GM19452 (cell line): ENCODE measurements at regions not wholly inside any gene's neighbourhood (a gene's known extent, or its start where the extent isn't known, plus 50 kb on each side); places are given as distances from the start of the nearest gene placed in this dataset.
"Not testable (repeated sequence)": the region's sequence is repeated elsewhere in the genome, so short reads cannot be mapped to it uniquely, and the experiment has no call there.

ENCODE experiments used
- ATAC-seq: cut with Tn5 transposase; IDR thresholded peaks from one replicate; pipeline ENCODE4 v1.9.1; 2021; ENCODE audit not compliant: unreplicated experiment

- ATAC-seq = no peak
These were observed 193.0 kb downstream of the TXNL1 start for GRCh38 chr18:56445422-56445821.

DNA sequence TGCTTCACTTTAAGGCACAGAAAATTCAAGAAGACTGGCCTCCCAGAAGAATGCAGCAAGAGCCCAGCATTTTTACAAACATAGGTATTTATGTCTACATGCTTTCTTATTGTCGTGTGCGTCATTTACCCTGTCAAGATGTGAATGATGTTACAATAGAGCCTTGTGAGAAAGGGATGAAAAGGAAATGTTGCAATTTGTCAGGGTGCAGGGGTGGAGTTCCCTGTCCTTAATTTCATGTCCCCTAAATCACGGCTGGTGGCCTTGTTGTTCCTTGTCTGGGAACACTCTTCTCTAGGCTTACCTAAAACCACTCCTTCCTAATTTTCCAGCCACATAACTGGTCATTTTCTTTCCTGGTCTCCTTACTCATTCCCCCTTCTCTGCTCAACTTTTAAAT, 194.2 kb downstream of the TXNL1 start:
- no peak for ATAC-seq

DNA sequence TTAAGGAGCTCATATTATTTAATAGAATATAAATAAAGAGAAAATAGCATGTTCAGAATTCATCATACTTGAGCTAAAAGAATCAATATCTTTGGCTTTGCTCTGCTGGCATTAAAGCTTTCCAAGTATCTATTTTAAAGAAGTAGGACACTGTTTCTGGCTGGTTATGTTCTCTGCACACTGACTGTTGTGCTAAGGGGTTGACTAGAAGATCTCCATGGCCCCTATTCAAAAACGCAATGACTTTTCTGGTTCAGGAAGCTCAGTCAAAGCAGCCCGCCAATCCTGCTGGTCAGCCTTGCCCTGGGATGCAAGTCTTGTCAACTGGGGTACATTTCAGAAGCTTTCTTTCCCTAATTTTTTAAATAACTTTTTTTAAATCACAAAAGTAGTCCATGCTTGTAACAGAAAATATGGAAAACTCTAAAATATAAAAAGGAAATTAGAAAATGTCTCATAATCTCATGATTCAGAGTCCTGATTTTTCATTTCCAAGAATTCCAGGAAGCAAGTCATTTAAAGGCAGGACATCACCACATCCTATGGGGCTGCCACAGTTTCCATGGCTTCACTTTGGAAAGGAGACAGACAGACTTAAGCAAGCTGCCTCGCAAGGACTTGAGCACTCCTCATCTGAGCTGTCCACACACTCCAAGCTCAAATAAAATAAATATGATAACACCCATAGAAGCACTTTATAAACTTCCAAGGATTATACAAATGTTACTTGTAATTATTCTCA, 195.1 kb downstream of the TXNL1 start:
- ATAC-seq = no peak

GRCh38 chr18:56438480-56438879, 199.9 kb downstream of the TXNL1 start:
- ATAC-seq = not testable (repeated sequence)

DNA sequence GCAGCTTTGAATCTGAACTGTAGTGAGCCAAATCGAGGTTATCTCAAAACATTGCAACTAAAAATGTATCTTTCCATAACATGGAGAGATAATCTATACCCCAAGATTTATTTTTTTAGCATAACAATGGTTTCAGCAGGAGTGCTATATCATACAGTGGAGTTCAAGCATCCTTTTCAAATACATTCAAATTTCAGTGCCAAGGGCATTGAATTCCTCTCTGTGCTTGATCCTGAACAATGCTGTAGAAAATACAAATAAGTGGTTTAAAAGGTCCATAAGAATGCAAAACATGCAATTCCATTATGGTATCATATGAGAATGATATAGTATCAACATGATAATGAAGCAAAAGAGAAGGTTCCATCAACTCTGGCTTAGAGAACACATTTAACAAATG, 201.7 kb downstream of the TXNL1 start:
- ATAC-seq = no peak

DNA sequence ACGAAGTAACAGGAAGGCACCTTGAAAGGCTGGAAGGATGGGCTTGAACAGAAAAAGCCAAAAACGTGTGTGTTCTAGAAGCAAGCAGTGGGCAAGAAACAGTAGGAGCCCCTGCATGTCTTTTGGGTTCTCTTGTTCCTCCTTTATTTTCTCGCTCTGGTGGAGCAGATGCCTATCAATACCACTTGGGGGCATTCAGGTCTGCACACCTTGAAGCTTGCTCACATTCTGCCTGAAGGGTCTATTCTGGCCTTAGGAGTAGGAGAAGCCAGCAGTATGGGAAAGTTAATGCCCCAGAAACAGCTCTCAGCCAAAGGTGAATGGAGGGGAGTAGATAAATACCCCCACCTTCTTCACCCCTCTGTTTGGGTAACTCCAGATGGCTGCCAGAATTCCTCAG, 204.5 kb downstream of the TXNL1 start:
- ATAC-seq = no peak

- ATAC-seq = no peak
These were observed 206.8 kb downstream of the TXNL1 start for GRCh38 chr18:56431551-56431950.

GRCh38 chr18:56423626-56424025, 214.8 kb downstream of the TXNL1 start:
- ATAC-seq = no peak

- ATAC-seq = no peak
These were observed 216.7 kb downstream of the TXNL1 start for GRCh38 chr18:56421647-56422046.

DNA sequence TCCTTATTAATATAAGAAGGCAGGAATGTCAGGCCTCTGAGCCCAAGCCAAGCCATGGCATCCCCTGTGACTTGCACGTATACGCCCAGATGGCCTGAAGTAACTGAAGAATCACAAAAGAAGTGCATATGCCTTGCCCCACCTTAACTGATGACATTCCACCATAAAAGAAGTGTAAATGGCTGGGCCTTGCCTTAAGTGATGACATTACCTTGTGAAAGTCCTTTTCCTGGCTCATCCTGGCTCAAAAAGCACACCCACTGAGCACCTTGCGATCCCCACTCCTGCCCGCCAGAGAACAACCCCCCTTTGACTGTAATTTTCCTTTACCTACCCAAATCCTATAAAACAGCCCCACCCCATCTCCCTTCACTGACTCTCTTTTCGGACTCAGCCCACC, 217.5 kb downstream of the TXNL1 start:
- not testable (repeated sequence) for ATAC-seq

DNA sequence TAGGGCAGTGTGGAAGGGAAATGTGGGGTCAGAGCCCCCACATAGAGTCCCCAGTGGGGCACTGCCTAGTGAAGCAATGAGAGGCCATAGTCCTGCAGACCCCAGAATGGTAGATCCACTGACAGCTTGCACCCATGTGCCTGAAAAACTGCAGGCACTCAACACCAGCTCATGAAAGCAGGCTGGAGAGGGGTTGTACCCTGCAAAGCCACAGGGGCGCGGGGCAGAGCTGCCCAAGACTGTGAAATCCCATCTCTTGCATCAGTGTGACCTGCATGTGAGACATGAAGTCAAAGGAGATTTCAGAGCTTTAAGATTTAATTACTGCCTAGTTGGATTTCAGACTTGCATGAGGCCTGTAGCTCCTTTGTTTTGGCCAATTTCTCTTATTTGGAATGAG, 224.0 kb downstream of the TXNL1 start:
- no peak for ATAC-seq

GRCh38 chr18:56413862-56414261, 224.5 kb downstream of the TXNL1 start:
- ATAC-seq = no peak

GRCh38 chr18:56412951-56413350, 225.4 kb downstream of the TXNL1 start:
- ATAC-seq = no peak

GRCh38 chr18:56409736-56410135, 228.7 kb downstream of the TXNL1 start:
- no peak for ATAC-seq

DNA sequence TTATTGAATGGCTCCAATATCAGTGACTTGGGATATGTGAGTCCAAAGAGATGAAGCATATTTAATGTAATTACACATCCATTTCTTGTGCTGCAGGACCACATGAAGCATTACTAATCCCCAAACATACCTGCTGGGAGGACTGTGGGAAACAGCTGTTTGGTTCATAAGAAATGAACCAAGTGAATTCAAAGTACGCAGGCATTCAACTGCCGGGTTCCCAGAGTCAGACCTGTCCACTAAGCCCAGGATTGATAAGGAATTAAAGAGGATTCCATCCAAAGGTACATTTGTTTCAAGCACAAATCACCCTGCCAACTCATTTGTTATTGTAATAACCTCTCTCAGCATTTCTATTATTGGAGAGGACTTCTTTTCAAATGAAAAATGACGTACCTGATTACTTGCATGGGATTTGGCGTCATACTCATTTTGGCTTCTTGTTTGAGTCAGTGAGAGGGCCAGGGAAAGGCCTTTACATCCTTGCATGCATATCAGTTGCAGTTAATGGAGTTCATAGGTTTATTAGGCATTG, 230.7 kb downstream of the TXNL1 start:
- ATAC-seq = no peak

DNA sequence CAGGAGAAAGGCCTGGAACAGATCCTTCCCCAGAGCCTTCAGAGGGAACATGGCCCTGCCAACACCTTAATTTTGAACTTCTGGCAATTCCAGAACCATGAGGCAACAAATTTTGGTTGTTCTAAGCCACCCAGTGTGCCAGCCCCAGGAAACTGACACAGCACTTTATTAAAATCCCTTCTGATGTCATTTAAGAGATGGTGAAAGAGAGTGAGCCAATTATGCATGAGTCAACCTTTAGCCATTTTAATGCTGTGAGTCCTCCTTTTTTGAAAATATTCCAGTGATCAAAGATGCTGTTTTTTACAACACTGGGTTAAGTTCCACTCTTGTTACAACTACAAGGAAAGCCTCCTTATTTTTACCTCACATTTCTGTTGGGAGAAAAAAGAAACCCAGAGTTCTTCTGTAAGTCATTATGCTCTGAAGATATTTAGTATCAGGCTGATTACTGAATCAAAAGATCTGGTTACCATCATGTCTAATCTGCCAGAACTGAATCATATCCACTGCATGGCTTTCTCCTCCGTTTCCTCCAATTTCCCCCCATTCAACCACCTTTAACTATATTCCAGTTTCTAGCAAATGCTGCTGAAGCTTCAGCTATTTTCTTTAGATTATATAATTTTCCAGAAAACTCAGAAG, 235.4 kb downstream of the TXNL1 start:
- ATAC-seq = no peak

GRCh38 chr18:56393870-56394269, 244.5 kb downstream of the TXNL1 start:
- no peak for ATAC-seq

GRCh38 chr18:56391931-56392590, 246.3 kb downstream of the TXNL1 start:
- ATAC-seq = no peak

GRCh38 chr18:56390626-56391025, 247.8 kb downstream of the TXNL1 start:
- ATAC-seq = no peak

- no peak for ATAC-seq
These were observed 249.2 kb downstream of the TXNL1 start for GRCh38 chr18:56389190-56389589.

GRCh38 chr18:56388571-56388970, 249.8 kb downstream of the TXNL1 start:
- no peak for ATAC-seq

DNA sequence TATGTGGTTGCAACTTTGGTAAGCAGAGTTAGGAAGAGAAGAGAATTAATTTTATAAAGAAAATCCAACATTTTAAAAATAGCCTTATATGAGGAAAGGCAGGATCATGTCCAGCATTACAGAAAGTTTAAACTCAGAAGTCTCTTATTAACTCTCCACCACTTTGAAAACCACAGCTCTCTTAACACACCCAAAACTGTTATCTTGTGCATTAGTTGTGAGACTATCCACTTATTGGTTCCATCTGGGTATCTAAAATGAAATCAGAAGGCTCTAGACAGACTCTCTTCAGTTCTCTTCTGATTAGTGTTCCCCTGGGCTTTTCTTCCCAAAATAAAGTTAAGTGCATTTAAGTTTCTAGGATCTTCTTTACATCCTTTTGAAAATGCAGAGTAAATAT, 251.5 kb downstream of the TXNL1 start:
- no peak for ATAC-seq
